Right ventricle myocardium inferior (tissue), 1 donor: ENCODE measurements at regions not wholly inside any gene's neighbourhood (a gene's known extent, or its start where the extent isn't known, plus 50 kb on each side); places are given as distances from the start of the nearest gene placed in this dataset.
"Not testable (repeated sequence)": the region's sequence is repeated elsewhere in the genome, so short reads cannot be mapped to it uniquely, and the experiment has no call there.

ENCODE experiments used
- ATAC-seq: fragments of 200-7000 bp; cut with Tn5 transposase; one replicate; pipeline ENCODE4 v1.9.1; 2020; ENCODE audit warnings: mild to moderate bottlenecking, moderate library complexity
- DNase-seq: peaks from one replicate; pipeline ENCODE4 v3.0.0; 2021; ENCODE audit errors: missing footprints
- intact Hi-C: fragments of 100-400 bp; cut with DNase I; formaldehyde crosslinking; loops from one replicate; pipeline ENCODE4 v1.11.0; 2022
- donor health status: DM: no; HTN: yes; CAD: no; lungs with severe emphysema.

GRCh38 chrX:95729401-95729800 is 955.2 kb upstream of the DIAPH2 start:
- DNase-seq (no peak), ATAC-seq (no peak)
- intact Hi-C loops, result no loop called here

GRCh38 chrX:95733426-95733825 is 951.2 kb upstream of the DIAPH2 start:
- intact Hi-C loops, result no loop called here
- no peak for ATAC-seq
- DNase-seq, result no peak

- intact Hi-C loops, result no loop called here
- no peak for ATAC-seq
- DNase-seq, result no peak
These were observed 930.2 kb upstream of the DIAPH2 start for GRCh38 chrX:95754411-95754810.

- no peak for ATAC-seq
- DNase-seq, result no peak
- intact Hi-C loops, result loop anchor here (10.0 kb wide), 1 partner anchor 424 kb away; no protein-coding TSS in a partner anchor
These were observed 924.3 kb upstream of the DIAPH2 start for GRCh38 chrX:95760356-95760755.

GRCh38 chrX:95762716-95763115 is 921.9 kb upstream of the DIAPH2 start:
- intact Hi-C loops, result loop anchor here (10.0 kb wide), 1 partner anchor 422 kb away; no protein-coding TSS in a partner anchor
- ATAC-seq, result no peak
- DNase-seq, result no peak

GRCh38 chrX:95764972-95765451 is 919.6 kb upstream of the DIAPH2 start:
- intact Hi-C loops, result loop anchor here (10.0 kb wide), 1 partner anchor 420 kb away; no protein-coding TSS in a partner anchor
- ATAC-seq (no peak), DNase-seq (no peak)

- intact Hi-C loops, ATAC-seq, DNase-seq: not testable (repeated sequence)
These were observed 913.4 kb upstream of the DIAPH2 start for GRCh38 chrX:95771198-95771597.

GRCh38 chrX:95791876-95792275 is 892.8 kb upstream of the DIAPH2 start:
- intact Hi-C loops, result no loop called here
- ATAC-seq, result no peak
- no peak for DNase-seq

- ATAC-seq (no peak), DNase-seq (no peak)
- intact Hi-C loops, result no loop called here
These were observed 887.3 kb upstream of the DIAPH2 start for GRCh38 chrX:95797344-95797743.

GRCh38 chrX:95823796-95824195 is 860.8 kb upstream of the DIAPH2 start:
- DNase-seq (no peak), ATAC-seq (no peak)
- intact Hi-C loops, result no loop called here

GRCh38 chrX:95835223-95835622 is 849.4 kb upstream of the DIAPH2 start:
- intact Hi-C loops, result no loop called here
- DNase-seq (no peak), ATAC-seq (no peak)

GRCh38 chrX:95836517-95836916 is 848.1 kb upstream of the DIAPH2 start:
- DNase-seq, result no peak
- ATAC-seq, result no peak
- intact Hi-C loops, result no loop called here

- intact Hi-C loops, result no loop called here
These were observed 842.8 kb upstream of the DIAPH2 start for GRCh38 chrX:95841863-95842262.

GRCh38 chrX:95860127-95860526 is 824.5 kb upstream of the DIAPH2 start:
- intact Hi-C loops, result no loop called here
- ATAC-seq (no peak), DNase-seq (no peak)

More at GRCh38 chrX:95841863-95842262, 842.8 kb upstream of the DIAPH2 start:
- ATAC-seq (no peak), DNase-seq (no peak)

- intact Hi-C loops, result no loop called here
- DNase-seq (no peak), ATAC-seq (no peak)
These were observed 809.0 kb upstream of the DIAPH2 start for GRCh38 chrX:95875661-95876060.

- intact Hi-C loops, result no loop called here
- DNase-seq (no peak), ATAC-seq (no peak)
These were observed 805.8 kb upstream of the DIAPH2 start for GRCh38 chrX:95878874-95879273.

- DNase-seq (no peak), ATAC-seq (peak; percentile 54)
These were observed 800.5 kb upstream of the DIAPH2 start for GRCh38 chrX:95884186-95884585.

GRCh38 chrX:95885074-95885473 is 799.6 kb upstream of the DIAPH2 start:
- intact Hi-C loops, result no loop called here
- ATAC-seq, result peak; percentile 92
- DNase-seq, result no peak

More at GRCh38 chrX:95884186-95884585, 800.5 kb upstream of the DIAPH2 start:
- intact Hi-C loops, result no loop called here

- intact Hi-C loops, result no loop called here
- ATAC-seq, result no peak
- DNase-seq, result no peak
These were observed 795.4 kb upstream of the DIAPH2 start for GRCh38 chrX:95889279-95889678.

- intact Hi-C loops, result no loop called here
- DNase-seq (no peak), ATAC-seq (peak; percentile 79)
These were observed 791.0 kb upstream of the DIAPH2 start for GRCh38 chrX:95893636-95894035.

GRCh38 chrX:95903490-95903889 is 781.2 kb upstream of the DIAPH2 start:
- ATAC-seq, result no peak
- intact Hi-C loops, result no loop called here
- DNase-seq, result no peak
